Heart left ventricle (tissue), 16 donors: ENCODE measurements at regions not wholly inside any gene's neighbourhood (a gene's known extent, or its start where the extent isn't known, plus 50 kb on each side); places are given as distances from the start of the nearest gene placed in this dataset.

Source experiments
- ATAC-seq, 4 donors: fragments of 200-7000 bp; cut with Tn5 transposase; one replicate each; pipeline ENCODE4 v1.9.1; 2020 to 2022; ENCODE audit warnings: moderate library complexity in 4 of 4, mild to moderate bottlenecking in 3 of 4, moderate number of reproducible peaks in 1 of 4
- DNase-seq, 5 donors: peaks; one replicate each; pipeline ENCODE4 v3.0.0-alpha.2; 2020
- H3K27ac ChIP-seq, 12 donors: fragments of 200-600 bp; sonication (generic) in 4 of 12; one replicate each; pipeline versions ENCODE4 v1.5.0 to v1.8.0; 2016 to 2022; ENCODE audit warnings: mild to moderate bottlenecking in 2 of 12
- H3K27me3 ChIP-seq, 9 donors: fragments of 200-600 bp; sonication (generic) in 2 of 9; one replicate each; pipeline versions ENCODE4 v1.5.1 to v1.8.0; 2016 to 2022; ENCODE audit warnings: mild to moderate bottlenecking in 3 of 9
- H3K36me3 ChIP-seq, 9 donors: fragments of 200-600 bp; sonication (generic) in 2 of 9; one replicate each; pipeline versions ENCODE4 v1.5.0 to v1.8.0; 2018 to 2022; ENCODE audit warnings: mild to moderate bottlenecking in 2 of 9
- H3K4me1 ChIP-seq, 12 donors: fragments of 200-600 bp; sonication (generic) in 4 of 12; one replicate each; pipeline versions ENCODE4 v1.5.0 to v1.8.0; 2016 to 2022; ENCODE audit warnings: mild to moderate bottlenecking in 3 of 12
- H3K4me3 ChIP-seq, 12 donors: fragments of 200-600 bp; sonication (generic) in 4 of 12; one replicate each; pipeline versions ENCODE4 v1.5.0 to v1.8.0; 2017 to 2022; ENCODE audit warnings: mild to moderate bottlenecking in 9 of 12, moderate library complexity in 4 of 12
- H3K9me3 ChIP-seq, 12 donors: fragments of 200-600 bp; sonication (generic) in 4 of 12; one replicate each; pipeline versions ENCODE4 v1.5.0 to v1.8.0; 2016 to 2022; ENCODE audit warnings: mild to moderate bottlenecking in 1 of 12
- CTCF ChIP-seq, 12 donors: fragments of 200-600 bp; sonication (generic) in 4 of 12; IDR thresholded peaks; one replicate each; pipeline versions ENCODE4 v1.5.0 to v1.8.0; 2018 to 2022; ENCODE audit warnings: antibody characterized with exemption in 12 of 12, mild to moderate bottlenecking in 5 of 12
- POLR2A ChIP-seq, 2 donors: fragments of 450-650 bp; IDR thresholded peaks; one replicate each; pipeline ENCODE4 v1.6.1; 2017; ENCODE audit warnings: antibody characterized with exemption in 2 of 2, mild to moderate bottlenecking in 2 of 2, moderate library complexity in 2 of 2
- WGBS, 4 donors: extraction: QIAGEN DNeasy Blood & Tissue Kit in 2 of 4; methylation state at CpG; one replicate each; pipeline versions ENCODE4 v1.1.5 to v1.1.7; 2013 to 2018; 5-methylcytosine and 5-hydroxymethylcytosine counted together
- intact Hi-C, 10 donors: fragments of 100-400 bp; cut with DNase I; formaldehyde crosslinking; loops; one replicate each; pipeline versions ENCODE4 v1.11.1 to v1.14.2; 2022
- donor health status: ischemic (EF 13 %, LVEDD 7.1; RV severe dilation, severe dysfunction).
- donor health status: healthy with polysubstance abuse.
- donor health status: DM: no; HTN: yes; CAD: no.
- donor health status: DM: no; HTN: no; CAD: no.
- donor health status: ischemic (EF 25% LVEDD 6.9; RV normal size, moderate dysfunction).
- donor health status: ischemic (EF 25% LVEDD 5.7; RV mildly dilated, moderate dysfunction).
- donor health status: healthy.
- donor health status: DM: yes; HTN: yes; CAD: no.
- donor health status: ischemic (EF 35%, LVEDD 5.7; RV mildly dilated, moderate dysfunction).
- donor health status: nonischemic (EF 11% LVEDD 7.7; RV severe dilation, severe dysfunction).
- donor health status: DM: yes; HTN: yes; CAD: no.
- donor health status: PGD.
- donor health status: ischemic (EF 29% LVEDD 5.4; RV normal size, mild dysfunction).
- donor health status: nonischemic (EF 23%, LVEDD 6.1; RV moderate dilation, normal function).

- H3K4me3 ChIP-seq: no peak overlapping the region
- intact Hi-C loops: loop anchor here in 1 of 10 donors (10.0 kb wide), 1 partner anchor 58 kb away; no protein-coding TSS in a partner anchor
- H3K4me1 ChIP-seq: peaks cover 0 to 28% (median 0%) of the 10 kb centered on the region in 12 donors
- H3K27me3 ChIP-seq: no peaks in the 10 kb centered on the region
- peak overlapping the region in 1 of 12 donors; percentile 15 for H3K27ac ChIP-seq
- H3K9me3 ChIP-seq: no peaks in the 10 kb centered on the region
- TF ChIP-seq POLR2A (IDR thresholded peaks at IDR 0.05): no peak
- DNase-seq (no peak), ATAC-seq (no peak)
- WGBS, 4 donors: 75 to 83% (median 80%) methylated on average over 3 of the region's 3 CpGs
- no peaks in the 10 kb centered on the region for H3K36me3 ChIP-seq
Measured at GRCh38 chr10:3866332-3866731, 81.3 kb upstream of the KLF6 start.

GRCh38 chr10:3865565-3865964, 80.6 kb upstream of the KLF6 start:
- TF ChIP-seq CTCF (IDR thresholded peaks at IDR 0.05) (no peak), POLR2A (IDR thresholded peaks at IDR 0.05) (no peak)
- Histone ChIP-seq H3K4me1 (peaks cover 0 to 28% (median 0%) of the 10 kb centered on the region in 12 donors), H3K9me3 (no peaks in the 10 kb centered on the region), H3K27ac (no peak overlapping the region), H3K27me3 (no peaks in the 10 kb centered on the region), H3K4me3 (no peak overlapping the region), H3K36me3 (no peaks in the 10 kb centered on the region)
- WGBS, 4 donors: 93 to 96% (median 94%) methylated on average over 3 of the region's 3 CpGs
- ATAC-seq (no peak), DNase-seq (no peak)
- intact Hi-C loops: loop anchor here in 1 of 10 donors (10.0 kb wide), 1 partner anchor 59 kb away; no protein-coding TSS in a partner anchor

- DNase-seq: peak in 1 of 5 donors; percentile 66
- Histone ChIP-seq H3K4me1 (peaks cover 0 to 6% (median 0%) of the 10 kb centered on the region in 12 donors), H3K27ac (no peak overlapping the region), H3K4me3 (no peak overlapping the region), H3K9me3 (no peaks in the 10 kb centered on the region), H3K36me3 (no peaks in the 10 kb centered on the region), H3K27me3 (no peaks in the 10 kb centered on the region)
- intact Hi-C loops: loop anchor here in 1 of 10 donors (10.0 kb wide), 1 partner anchor 63 kb away; no protein-coding TSS in a partner anchor
- 75 to 94% (median 85%) methylated on average over 15 of the region's 15 CpGs for WGBS, 4 donors
- ATAC-seq: no peak
- no peak for TF ChIP-seq POLR2A (IDR thresholded peaks at IDR 0.05)
- TF ChIP-seq CTCF (IDR thresholded peaks at IDR 0.05): no peak
Measured at GRCh38 chr10:3861795-3862194, 76.8 kb upstream of the KLF6 start.

- intact Hi-C loops: no loop called here
- WGBS, 4 donors: 83 to 96% (median 94%) methylated on average over 9 to 12 of the region's 12 CpGs
- Histone ChIP-seq H3K4me3 (no peak overlapping the region), H3K9me3 (no peaks in the 10 kb centered on the region), H3K27me3 (no peaks in the 10 kb centered on the region), H3K27ac (no peak overlapping the region), H3K4me1 (peaks cover 0 to 15% (median 8%) of the 10 kb centered on the region in 12 donors), H3K36me3 (no peaks in the 10 kb centered on the region)
- DNase-seq (no peak), ATAC-seq (no peak)
- TF ChIP-seq CTCF (IDR thresholded peaks at IDR 0.05) (no peak), POLR2A (IDR thresholded peaks at IDR 0.05) (no peak)
Measured at GRCh38 chr10:3858051-3858845, 73.2 kb upstream of the KLF6 start.
